GM23338 (cell line): ENCODE measurements at regions not wholly inside any gene's neighbourhood (a gene's known extent, or its start where the extent isn't known, plus 50 kb on each side); places are given as distances from the start of the nearest gene placed in this dataset.

Source experiments
- CTCF ChIP-seq, 2 experiments: fragments of 200-600 bp in 1 of 2; sonication (generic) in 1 of 2; conservative IDR thresholded peaks; 2 replicates each; pipeline versions ENCODE4 v1.5.1 to v1.6.1; 2016 to 2017; ENCODE audit warnings: antibody characterized with exemption in 2 of 2, low read depth in 2 of 2, mild to moderate bottlenecking in 2 of 2, moderate library complexity in 1 of 2
- EZH2phosphoT487 ChIP-seq: fragments of 200-600 bp; sonication (generic); IDR thresholded peaks from one replicate; pipeline ENCODE4 v1.8.1; 2018; ENCODE audit warnings: antibody characterized with exemption; ENCODE audit not compliant: unreplicated experiment
- POLR2AphosphoS5 ChIP-seq: IDR thresholded peaks from 2 replicates; pipeline ENCODE4 v1.6.1; 2016; ENCODE audit warnings: antibody characterized with exemption, low read depth

GRCh38 chr1:106675558-106675957, 380.9 kb upstream of the PRMT6 start:
- TF ChIP-seq CTCF (conservative IDR thresholded peaks at IDR 0.05; ENCODE audit: low read depth in 2 of 2) (no peak), POLR2AphosphoS5 (no peak), EZH2phosphoT487 (no peak)
